KBM-7 (cell line): ENCODE measurements at regions not wholly inside any gene's neighbourhood (a gene's known extent, or its start where the extent isn't known, plus 50 kb on each side); places are given as distances from the start of the nearest gene placed in this dataset.
"Not testable (repeated sequence)": the region's sequence is repeated elsewhere in the genome, so short reads cannot be mapped to it uniquely, and the experiment has no call there.

Experiments
- DNase-seq: peaks from one replicate; pipeline ENCODE4 v3.0.0-alpha.2; 2015
- in situ Hi-C: fragments of 300-500 bp; cut with MboI; formaldehyde crosslinking; loops from 2 replicates; pipeline ENCODE4 v1.14.3; 2020; ENCODE audit warnings: low sequenced_read_pairs, low pct_unique_long_range_greater_than_20kb, mixed read lengths

DNA sequence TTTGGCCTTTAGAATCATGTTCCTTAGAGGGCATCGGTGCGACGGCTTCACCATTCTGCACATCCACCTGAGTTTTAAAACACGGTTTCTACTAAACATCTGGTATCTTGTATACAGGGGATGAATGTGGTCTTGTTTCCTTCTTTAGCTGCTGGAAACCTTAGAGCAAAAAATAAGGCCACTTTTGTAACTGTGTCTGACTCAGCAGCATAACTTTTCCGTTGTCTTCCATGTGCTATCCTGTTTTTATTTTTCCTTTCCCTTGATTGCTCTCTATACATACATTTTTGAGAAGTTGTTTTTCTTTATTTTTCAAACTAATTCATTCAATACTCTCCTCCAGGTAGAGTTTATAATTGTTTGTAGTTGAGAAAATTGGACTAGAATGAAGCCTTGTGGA, 108.8 kb upstream of the PCED1B start:
- in situ Hi-C loops = no loop called here

DNA sequence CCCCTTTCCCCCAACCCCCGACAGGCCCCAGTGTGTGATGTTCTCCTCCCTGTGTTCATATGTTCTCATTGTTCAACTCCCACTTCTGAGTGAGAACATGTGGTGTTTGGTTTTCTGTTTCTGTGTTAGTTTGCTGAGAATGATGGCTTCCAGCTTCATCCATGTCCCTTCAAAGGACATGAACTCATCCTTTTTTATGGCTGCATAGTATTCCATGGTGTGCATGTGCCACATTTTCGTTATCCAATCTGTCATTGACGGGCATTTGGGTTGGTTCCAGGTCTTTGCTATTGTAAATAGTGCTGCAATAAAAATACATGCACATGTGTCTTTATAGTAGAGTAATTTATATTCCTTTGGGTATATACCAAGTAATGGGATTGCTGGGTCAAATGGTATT, 105.5 kb upstream of the PCED1B start:
- DNase-seq, in situ Hi-C loops: not testable (repeated sequence)

More for the DNA sequence above, 108.8 kb upstream of the PCED1B start:
- no peak for DNase-seq

DNA sequence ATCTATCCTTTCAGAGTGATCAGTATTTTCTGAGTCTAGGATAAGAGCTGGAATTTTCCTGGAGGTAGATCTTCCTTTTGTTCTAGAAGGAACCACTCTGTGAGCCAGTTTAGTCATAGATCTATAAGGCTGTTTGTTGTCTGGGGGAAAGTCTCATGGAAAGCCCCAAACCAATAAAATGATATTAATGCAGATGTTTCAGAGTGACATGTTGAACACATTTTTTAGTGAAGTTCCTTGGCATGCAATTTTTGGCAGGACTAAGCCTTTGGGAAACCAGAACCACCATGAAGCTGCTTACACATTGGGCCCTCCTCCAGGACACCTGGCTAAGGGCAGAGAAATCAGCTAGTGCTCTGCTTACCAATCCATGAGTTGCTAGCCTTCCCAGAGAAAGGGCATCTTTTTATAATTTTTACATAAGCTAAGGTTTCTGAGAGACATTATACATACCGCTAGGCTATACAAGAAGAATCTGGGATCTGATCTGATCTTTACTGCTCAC, 101.5 kb upstream of the PCED1B start:
- DNase-seq = no peak
- in situ Hi-C loops = no loop called here

DNA sequence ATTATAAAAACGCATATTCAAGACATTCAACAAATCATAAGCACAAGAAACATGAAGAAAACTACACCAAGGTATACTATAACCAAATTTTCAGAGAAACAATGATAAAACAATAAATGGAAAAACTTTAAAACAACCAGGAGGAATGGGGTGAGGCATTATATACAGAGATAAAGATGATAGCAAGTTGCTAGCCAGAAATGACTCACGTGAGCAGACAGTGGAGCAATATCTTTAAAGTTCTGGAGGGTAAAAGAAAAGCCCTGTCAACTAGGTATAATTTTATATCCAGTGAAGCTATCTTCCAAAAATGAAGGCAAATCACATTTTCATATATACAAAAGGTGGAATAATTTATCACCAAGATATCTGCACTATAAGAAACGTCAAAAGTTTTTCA, 97.8 kb upstream of the PCED1B start:
- in situ Hi-C loops = no loop called here

DNA sequence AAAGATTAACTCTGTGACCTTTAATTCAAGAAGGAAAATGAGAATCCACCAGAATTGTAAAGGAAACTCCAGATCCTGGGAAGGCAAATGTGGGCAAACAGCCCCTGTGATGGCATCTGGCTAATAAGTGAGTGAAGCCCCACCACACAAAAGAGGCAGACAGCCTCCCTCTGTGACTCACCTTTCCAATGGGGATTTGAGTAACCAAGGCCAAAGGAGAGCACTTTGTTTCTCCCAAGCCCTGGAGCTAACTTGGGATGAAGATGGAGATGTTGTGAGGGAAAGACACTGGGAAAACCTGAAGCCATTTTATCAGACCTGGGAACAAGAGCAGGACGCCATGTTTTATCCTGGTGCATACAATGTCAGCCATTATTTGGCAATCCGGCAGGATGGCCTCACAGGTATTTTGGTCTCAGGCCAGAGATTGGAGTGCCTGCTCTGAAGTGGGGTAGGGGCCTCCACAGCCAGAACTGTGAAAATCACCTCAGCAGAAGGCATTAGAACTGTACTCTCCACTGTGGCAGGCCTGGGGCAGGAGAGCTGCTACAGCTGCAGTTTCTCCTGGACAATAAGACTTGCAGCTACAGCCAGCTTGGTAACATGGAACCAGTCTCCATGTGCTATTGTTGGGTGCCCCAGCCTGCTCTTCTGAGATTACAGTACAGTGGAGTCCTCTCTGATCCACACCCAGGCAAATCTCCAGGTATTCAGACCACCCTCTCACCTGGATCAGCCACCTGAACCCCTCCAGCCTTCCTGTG, 96.6 kb upstream of the PCED1B start:
- DNase-seq = no peak
- in situ Hi-C loops = no loop called here

More for the DNA sequence above, 97.8 kb upstream of the PCED1B start:
- no peak for DNase-seq

DNA sequence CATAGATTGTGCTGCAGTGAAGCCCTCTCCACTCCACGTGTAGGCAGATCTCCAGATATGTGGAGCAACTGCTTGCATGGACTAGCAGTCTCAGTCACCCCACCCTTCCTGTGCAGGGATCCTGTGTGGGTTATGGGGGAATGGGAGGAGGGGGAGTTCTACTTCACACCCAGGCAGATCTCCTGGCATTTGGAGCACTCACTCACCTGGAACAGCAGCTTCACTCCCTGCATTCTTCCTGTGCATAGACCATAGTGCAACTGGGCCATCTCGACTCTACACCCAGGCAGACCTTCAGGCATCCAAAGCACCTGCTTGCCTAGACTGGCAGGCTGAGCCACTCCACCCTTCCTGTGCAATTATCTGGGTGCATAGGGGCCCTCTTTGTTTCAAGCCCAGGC, 96.0 kb upstream of the PCED1B start:
- no peak for DNase-seq
- in situ Hi-C loops = no loop called here

DNA sequence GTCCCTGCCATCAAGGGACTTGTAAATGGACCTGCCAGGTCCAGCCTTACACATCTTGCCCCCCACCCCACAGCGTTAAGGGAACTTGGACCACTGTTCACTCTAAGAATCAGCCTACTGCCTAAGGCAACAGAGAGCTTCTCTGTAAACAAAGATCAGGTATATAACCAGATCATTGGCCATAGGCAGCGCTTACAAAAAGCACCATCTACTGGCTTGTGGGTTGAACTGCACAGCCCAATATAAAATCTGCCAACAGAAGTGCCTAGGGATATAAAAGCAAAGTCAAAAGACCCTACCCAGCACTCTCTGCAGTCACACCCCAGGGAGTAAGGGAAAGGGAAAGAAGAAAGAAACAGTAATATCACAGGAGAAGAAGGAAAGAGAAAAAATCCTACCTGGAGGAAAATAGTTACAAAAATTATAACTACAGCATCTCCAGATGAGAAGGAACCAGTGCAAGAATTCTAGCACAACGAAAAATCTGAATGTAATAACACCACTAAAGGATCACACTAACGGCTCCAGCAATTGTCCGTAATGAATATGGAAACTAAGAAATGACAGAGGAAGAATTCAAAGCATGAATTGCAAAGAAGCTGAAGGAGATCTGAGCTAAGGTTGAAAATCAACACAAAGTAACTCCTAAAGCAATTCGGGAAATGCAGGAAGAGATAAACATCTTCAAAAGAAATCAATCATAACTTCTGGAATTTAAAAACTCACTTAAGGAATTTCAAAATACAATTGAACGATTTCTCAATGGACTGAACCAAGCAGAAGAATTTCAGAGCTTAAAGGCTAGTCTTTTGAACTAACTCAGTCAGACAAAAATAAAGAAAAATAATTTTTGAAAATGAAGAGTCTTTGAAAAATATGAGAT, 95.2 kb upstream of the PCED1B start:
- in situ Hi-C loops = no loop called here
- DNase-seq = peak; percentile 59

DNA sequence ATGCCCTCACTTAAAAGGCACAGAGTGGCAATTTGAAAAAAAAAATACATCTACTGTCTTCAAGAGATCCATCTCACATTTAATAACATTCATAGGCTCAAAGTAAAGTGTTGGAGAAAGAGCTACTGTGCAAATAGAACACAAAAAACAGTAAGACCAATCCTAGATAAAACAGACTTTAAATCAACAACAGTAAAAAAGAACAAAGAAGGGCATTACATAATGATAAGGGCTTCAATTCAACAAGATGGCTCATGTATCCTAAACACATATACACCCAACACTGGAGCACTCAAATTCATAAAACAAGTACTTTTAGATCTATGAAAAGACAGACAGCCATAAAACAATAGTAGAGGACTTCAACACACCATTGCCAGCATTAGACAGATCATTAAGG, 93.6 kb upstream of the PCED1B start:
- DNase-seq = peak; percentile 2
- in situ Hi-C loops = no loop called here

DNA sequence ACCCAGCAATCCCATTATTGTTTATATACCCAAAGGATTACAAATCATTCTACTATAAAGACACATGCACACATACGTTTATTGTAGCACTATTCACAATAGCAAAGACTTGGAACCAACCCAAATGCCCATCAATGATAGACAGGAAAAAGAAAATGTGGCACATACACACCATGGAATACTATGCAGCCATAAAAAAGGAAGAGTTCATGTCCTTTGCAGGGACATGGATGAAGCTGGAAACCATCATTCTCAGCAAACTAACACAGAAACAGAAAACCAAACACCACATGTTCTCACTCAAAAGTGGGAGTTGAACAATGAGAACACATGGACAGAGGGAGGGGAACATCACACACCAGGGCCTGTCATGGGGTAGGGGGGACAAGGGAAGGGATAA, 91.3 kb upstream of the PCED1B start:
- in situ Hi-C loops, DNase-seq: not testable (repeated sequence)

DNA sequence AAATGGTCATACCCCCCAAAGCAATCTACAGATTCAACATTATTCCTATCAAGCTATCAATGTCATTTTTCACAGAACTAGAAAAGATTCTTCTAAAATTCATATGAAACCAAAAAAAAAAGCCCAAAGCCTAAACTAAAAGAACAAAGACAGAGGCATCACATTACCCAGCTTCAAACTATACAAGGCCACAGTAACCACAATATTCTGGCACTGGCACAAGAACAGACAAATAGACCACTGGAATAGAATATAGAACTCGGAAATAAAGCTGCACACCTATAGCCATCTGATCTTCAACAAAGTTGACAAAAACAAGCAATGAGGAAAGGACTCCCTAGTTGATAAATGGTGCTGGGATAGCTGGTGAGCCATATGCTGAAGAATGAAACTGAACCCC, 89.2 kb upstream of the PCED1B start:
- DNase-seq = no peak
- in situ Hi-C loops = no loop called here

DNA sequence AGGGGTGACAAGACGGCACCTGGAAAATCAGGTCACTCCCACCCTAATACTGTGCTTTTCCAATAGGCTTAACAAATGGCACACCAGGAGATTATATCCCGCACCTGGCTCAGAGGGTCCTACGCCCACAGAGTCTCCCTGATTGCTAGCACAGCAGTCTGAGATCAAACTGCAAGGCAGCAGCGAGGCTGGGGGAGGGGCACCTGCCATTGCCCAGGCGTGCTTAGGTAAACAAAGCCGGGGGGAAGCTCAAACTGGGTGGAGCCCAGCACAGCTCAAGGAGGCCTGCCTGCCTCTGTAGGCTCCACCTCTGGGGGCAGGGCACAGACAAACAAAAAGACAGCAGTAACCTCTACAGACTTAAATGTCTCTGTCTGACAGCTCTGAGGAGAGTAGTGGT, 87.4 kb upstream of the PCED1B start:
- DNase-seq, in situ Hi-C loops: not testable (repeated sequence)

DNA sequence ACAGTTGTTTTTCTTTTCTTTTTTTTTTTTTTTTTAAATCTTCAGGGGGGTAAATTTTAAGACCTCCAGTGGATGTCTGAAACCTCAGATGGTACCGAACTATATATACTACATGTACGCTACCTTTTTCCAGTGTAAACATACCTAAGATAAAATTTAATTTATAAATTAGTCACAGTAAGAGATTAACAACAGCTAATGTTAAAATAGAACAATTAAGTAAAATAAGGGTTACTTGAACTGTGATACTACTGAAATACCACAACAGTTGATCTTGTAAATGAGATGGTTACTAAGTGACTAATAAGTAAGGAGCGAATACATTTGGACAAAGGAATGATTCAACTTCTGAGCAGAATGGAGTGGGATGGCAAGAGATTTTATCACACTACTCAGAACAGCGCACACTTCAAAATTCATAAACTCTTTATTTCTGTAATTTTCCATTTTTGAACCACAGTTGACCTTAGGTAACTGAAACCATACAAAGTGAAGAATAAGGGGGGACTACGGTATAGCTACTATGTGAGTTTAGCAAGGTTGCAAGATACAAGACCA, 80.5 kb upstream of the PCED1B start:
- no peak for DNase-seq
- in situ Hi-C loops = no loop called here

DNA sequence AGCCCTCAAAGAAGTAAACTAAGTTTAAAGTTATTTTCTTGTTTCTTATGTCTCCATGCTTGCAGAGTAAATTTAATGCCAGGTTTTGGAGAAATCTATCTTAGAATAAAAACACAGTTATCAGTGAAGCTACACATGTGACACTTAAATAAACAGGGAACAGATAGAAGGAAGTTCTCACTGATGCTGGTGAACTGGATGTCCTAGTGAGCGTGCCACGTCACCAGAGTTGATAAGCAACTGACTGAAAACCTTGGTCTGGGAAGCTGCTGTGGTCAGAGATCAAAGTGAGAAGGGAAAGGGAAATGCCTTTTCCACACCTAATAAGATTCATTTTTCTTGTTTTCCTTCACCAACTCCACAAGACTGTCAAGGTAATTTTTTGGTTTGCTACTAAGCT, 74.8 kb upstream of the PCED1B start:
- in situ Hi-C loops = loop anchor here (25.0 kb wide), 1 partner anchor 667 kb away; no protein-coding TSS in a partner anchor
- no peak for DNase-seq

DNA sequence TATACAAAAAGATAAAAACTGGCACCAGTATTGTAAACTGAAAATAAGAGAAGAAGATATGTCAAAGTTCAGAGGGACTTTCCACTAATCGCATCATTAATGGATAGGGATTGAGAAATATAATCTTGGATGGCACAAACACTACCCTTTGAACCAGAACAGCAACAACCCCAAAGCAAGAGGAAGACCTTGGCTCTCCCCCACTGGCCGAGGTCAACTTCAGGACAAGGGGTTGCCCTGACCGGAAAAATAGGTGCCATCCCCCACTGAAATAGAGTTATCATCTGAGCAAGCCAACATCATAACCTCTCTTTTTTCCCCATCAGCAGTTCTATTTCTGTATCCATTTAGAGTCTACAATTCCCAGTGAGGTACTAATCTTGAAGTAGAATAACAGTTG, 72.4 kb upstream of the PCED1B start:
- no peak for DNase-seq
- in situ Hi-C loops = loop anchor here (25.0 kb wide), 1 partner anchor 670 kb away; no protein-coding TSS in a partner anchor

DNA sequence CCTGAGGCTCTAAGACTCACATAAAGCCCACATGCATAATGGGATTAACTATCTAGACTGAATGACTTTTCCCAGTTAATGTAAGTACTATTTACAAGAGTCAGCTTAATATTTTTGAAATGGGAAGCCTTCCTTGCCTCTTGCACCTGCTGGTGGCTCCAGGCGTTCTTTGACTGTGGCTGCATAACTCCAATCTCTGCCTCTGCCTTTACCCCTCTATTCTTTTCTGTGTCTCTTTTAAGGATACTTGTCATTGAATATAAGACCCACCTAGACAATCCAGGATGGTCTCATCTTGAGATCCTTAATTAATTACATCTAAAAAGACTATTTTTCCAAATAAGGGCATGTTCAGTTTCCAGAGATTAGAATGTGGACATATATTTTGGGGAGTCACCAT, 66.9 kb upstream of the PCED1B start:
- no peak for DNase-seq
- in situ Hi-C loops = loop anchor here (25.0 kb wide), 1 partner anchor 675 kb away; no protein-coding TSS in a partner anchor

DNA sequence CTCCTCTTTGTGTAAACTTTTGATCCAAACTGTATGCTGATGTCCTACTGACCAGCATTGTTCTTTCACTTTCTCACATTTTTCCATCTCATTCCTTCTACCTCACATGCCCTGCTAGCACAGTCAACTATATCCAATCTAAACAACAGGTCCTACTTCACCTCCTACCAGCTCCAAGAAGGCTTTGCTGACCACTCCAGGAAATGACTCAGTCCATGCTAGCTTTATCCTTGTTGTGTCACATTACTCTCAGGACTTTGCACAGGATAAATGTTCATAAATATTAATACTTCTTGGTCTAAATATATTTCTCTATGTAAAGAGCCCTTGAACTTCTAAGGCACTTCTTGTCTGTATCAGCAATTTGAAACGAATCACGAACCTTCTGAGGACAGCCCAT, 64.9 kb upstream of the PCED1B start:
- no peak for DNase-seq
- in situ Hi-C loops = loop anchor here (25.0 kb wide), 1 partner anchor 677 kb away; no protein-coding TSS in a partner anchor

DNA sequence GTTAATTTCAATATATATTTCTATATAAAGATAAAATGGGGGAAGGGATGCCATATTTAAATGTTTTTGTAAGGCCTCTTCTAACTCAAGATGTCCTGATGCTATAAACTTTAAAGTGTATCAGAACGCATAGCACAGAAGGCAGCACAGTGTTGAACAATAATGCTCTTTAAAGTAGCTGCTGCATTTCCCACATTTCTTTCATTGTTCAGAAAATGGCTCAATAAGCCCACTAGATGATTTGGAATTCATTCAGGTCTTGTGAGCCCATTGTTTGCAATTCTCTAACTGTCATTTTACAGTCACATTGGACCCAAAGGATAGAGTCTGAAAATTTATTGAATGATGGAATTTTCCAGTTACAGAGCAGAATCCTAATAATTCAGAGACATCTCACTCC, 64.0 kb upstream of the PCED1B start:
- in situ Hi-C loops = loop anchor here (25.0 kb wide), 1 partner anchor 678 kb away; no protein-coding TSS in a partner anchor
- no peak for DNase-seq

DNA sequence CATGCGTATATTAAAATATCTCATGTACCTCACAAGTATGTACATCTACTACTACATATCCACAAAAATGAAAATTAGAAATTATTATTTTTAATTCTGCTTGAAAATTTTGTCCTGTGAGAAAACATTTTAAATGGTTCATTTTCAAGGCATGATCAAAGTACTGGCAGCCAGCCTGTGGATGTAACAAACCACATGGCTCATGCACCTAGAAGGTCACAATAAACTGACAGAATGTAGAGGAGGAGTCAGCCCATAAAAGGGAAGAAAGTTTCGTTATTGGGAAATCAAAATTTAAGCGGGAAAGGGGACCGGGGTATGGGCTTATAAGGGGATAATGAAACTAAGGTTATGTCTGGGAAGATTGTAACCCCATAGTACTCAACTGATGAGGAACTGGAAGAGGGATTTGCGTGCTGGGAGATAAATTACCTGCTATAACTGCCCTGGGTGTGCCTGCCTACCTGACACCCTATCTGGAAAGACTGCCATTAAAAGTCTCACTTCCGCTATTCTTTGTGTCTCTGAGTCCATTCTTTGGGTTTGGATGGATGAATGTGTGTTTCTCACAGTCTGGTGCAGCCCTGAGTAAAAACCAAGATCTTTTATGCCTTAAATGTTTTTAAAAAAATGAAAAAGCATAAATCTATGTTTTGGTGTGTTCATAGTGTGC, 62.2 kb upstream of the PCED1B start:
- no peak for DNase-seq
- in situ Hi-C loops = loop anchor here (25.0 kb wide), 1 partner anchor 680 kb away; no protein-coding TSS in a partner anchor

DNA sequence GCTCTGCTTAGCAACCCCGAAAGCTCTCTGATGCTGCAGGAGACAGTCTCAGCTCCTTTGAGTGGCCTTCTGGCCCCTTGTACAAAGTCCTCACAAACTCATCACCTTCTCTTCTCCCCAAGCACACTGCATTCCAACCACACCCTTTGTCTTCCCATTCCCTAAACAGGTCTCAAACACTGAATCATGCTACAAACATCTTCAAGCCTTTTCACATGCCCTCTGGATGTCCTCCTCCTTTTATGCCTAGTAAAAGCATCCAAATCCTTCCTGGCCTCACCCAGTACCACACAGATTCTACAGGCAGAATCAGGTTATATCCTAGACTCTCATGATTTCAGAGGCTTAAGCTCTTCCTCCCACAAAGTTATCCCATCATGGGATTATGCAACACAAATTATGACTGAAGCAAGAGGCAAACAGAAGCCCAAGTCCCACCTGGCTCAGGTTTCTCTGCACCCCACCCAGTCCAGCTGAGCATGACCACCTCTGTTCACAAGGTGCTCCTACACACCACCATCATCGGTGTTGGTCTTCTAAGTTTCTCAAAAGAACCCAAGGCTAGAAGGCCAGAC, 61.4 kb upstream of the PCED1B start:
- DNase-seq = no peak
- in situ Hi-C loops = loop anchor here (25.0 kb wide), 1 partner anchor 681 kb away; no protein-coding TSS in a partner anchor
